Right cardiac atrium (tissue), 5 donors: ENCODE measurements at regions not wholly inside any gene's neighbourhood (a gene's known extent, or its start where the extent isn't known, plus 50 kb on each side); places are given as distances from the start of the nearest gene placed in this dataset.

ENCODE experiments used
- ATAC-seq, 2 donors: fragments of 200-7000 bp; cut with Tn5 transposase; one replicate each; pipeline versions ENCODE4 v1.8.0 to v1.9.1; 2020; ENCODE audit warnings: moderate library complexity in 2 of 2, mild to moderate bottlenecking in 1 of 2
- DNase-seq, 3 donors: peaks; one replicate each; pipeline ENCODE4 v3.0.0-alpha.2; 2020
- H3K27ac ChIP-seq: one replicate; pipeline ENCODE4 v1.5.1; 2013; ENCODE audit warnings: mild to moderate bottlenecking, low read length, control low read depth, moderate library complexity
- H3K27me3 ChIP-seq: one replicate; pipeline ENCODE4 v1.6.1; 2013; ENCODE audit not compliant: control insufficient read depth, insufficient read depth
- H3K4me1 ChIP-seq: one replicate; pipeline ENCODE4 v1.6.1; 2013; ENCODE audit warnings: low read length; ENCODE audit not compliant: control insufficient read depth, insufficient read depth
- H3K4me3 ChIP-seq: one replicate; pipeline ENCODE4 v1.5.1; 2013; ENCODE audit warnings: low read length, control low read depth
- H3K9me3 ChIP-seq: one replicate; pipeline ENCODE4 v1.6.1; 2013; ENCODE audit warnings: low read length; ENCODE audit not compliant: control insufficient read depth
- WGBS: extraction: QIAGEN DNeasy Blood & Tissue Kit; methylation state at CpG from one replicate; pipeline ENCODE4 v1.1.7; 2013; 5-methylcytosine and 5-hydroxymethylcytosine counted together
- intact Hi-C, 4 donors: fragments of 100-400 bp; cut with DNase I; formaldehyde crosslinking; loops; one replicate each; pipeline versions ENCODE4 v1.11.0 to v1.14.0; 2022 to 2023
- donor health status: healthy with polysubstance abuse.
- donor health status: DM: no; HTN: yes; CAD: no.
- donor health status: DM: no; HTN: no; CAD: no.
- donor health status: DM: no; HTN: yes; CAD: no; lungs with severe emphysema.
- donor health status: DM: yes; HTN: yes; CAD: no.

DNA sequence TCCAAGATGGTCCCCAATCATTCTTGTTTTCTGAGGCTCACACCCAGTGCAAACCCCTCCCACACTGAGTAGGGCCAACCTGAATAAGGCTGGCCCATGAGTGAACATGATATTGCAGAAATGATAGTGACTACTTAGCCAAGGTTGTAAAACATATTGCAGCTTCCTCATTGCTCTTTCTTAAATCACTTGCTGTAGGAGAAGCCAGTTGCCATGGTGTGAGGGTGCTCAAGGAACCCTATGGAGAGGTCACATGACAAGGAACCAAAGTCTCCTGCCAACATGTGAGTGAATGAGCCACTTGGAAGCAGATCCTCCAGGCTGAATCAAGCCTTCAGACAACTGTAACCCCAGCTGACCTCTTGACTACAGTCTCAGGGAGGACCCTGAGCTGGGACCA, 191.4 kb downstream of the RGS9 start:
- Histone ChIP-seq H3K27ac (no peak overlapping the region), H3K4me3 (no peak overlapping the region), H3K4me1 (no peaks in the 10 kb centered on the region), H3K27me3 (no peaks in the 10 kb centered on the region), H3K9me3 (no peaks in the 10 kb centered on the region)
- intact Hi-C loops: no loop called here
- no peak for ATAC-seq
- no peak for DNase-seq

DNA sequence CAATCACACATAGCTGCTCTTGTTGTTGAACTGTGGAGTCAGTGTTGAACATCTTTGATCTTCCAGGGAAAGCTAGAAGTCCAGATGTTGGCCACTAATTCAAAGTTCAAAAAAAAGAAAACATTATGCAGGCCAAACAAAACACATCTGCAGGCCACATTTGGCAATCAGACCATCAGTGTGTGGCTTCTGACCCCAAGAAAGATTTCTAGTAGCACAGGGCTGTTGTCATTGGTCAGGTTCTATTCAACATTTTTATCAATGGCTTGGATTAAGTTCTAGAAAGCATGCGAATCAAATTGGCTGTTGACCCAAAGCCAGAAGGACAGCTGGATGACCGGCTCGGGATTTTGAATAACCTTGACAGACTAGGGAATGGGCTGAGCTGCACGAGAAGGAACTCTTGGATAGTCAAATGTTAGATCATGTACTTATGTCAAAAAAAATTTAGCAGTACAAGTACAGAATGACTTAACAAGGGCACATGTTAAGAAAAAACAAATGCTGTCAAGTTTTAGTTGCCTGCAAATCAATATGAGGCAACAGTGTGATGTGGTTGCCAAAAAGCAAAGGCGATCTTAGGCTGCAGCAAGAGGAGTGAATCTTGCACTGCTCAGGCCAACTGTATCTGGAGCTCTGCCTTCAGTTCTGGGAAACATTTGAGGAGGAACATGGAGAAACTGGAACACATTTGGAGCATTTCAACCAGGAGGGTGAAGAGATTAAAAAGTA, 187.6 kb downstream of the RGS9 start:
- no peaks in the 10 kb centered on the region for H3K4me1 ChIP-seq
- intact Hi-C loops: no loop called here
- H3K4me3 ChIP-seq: no peak overlapping the region
- H3K9me3 ChIP-seq: no peaks in the 10 kb centered on the region
- 51% methylated on average over 5 of the region's 5 CpGs for WGBS
- H3K27ac ChIP-seq: no peak overlapping the region
- DNase-seq (peak in 2 of 3 donors; percentile 47 to 66), ATAC-seq (peak; percentile 82 to 94)
- no peaks in the 10 kb centered on the region for H3K27me3 ChIP-seq

DNA sequence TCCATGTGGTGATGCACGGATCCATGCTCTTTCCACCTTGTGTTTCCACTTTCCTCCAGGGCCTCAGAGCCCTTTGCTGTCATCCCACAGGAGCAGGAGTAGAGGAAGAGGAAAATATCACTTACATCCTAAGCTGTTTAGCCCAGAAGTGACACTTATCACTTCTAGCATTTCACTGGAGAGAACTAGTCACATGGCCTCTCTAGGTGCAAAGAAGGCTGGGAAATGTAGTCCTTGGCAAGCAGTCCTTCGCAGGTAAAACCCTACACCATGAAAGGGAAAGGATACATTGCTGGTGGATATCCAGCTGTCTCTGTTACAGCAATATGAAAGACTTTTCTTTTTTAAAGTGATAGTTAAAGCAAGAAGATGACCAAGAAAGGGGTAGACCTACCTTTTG, 185.9 kb downstream of the RGS9 start:
- ATAC-seq (no peak), DNase-seq (no peak)
- H3K4me3 ChIP-seq: no peak overlapping the region
- no peaks in the 10 kb centered on the region for H3K4me1 ChIP-seq
- no peaks in the 10 kb centered on the region for H3K27me3 ChIP-seq
- WGBS: 85% methylated on average over 2 of the region's 2 CpGs
- H3K9me3 ChIP-seq: no peaks in the 10 kb centered on the region
- intact Hi-C loops: no loop called here
- H3K27ac ChIP-seq: no peak overlapping the region

DNA sequence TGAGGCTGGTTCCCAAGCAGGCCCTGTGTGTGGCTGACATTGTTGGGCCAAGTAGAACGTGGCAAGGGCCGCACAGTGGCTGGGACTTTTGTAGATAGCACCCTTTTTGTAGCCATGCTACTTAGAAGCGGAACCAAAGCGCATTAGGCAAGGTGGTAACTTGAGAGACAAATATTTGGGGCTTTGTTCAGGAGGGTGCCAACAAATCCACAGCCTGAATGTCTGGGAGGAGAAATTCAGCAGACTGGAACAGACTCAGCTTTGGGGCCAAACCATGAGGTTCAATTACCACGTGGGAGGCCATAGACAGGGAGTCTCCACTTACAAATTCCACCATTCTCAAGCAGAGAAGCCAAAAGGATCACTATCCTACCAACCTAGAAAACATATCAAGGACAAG, 183.7 kb downstream of the RGS9 start:
- intact Hi-C loops: no loop called here
- Histone ChIP-seq H3K9me3 (no peaks in the 10 kb centered on the region), H3K4me3 (no peak overlapping the region), H3K27me3 (no peaks in the 10 kb centered on the region), H3K4me1 (no peaks in the 10 kb centered on the region), H3K27ac (no peak overlapping the region)
- DNase-seq (no peak), ATAC-seq (no peak)
- WGBS: 88% methylated on average over 5 of the region's 5 CpGs

DNA sequence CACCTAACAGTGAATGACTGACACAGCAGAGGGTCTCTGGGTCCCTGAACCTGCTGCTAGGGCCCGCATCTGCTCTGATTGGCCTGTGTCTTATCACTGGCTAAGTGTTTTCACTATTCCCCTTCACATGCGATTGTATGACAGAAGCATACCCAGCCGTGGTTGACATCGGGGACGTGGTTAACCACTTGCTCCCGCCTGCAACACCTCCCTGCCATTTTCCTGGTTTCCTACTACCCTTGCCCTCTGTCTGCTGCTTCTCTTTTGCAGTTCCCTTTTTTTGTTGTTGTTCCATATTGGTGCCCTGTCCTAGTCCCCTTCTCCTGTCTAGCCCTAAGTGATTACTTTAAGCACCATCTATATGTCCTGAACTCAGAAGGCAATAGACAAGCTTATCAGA, 177.0 kb downstream of the RGS9 start:
- intact Hi-C loops: no loop called here
- Histone ChIP-seq H3K27ac (no peak overlapping the region), H3K9me3 (no peaks in the 10 kb centered on the region), H3K4me3 (no peak overlapping the region), H3K4me1 (no peaks in the 10 kb centered on the region), H3K27me3 (no peaks in the 10 kb centered on the region)
- DNase-seq (no peak), ATAC-seq (no peak)
- WGBS: 43% methylated on average over 6 of the region's 6 CpGs

DNA sequence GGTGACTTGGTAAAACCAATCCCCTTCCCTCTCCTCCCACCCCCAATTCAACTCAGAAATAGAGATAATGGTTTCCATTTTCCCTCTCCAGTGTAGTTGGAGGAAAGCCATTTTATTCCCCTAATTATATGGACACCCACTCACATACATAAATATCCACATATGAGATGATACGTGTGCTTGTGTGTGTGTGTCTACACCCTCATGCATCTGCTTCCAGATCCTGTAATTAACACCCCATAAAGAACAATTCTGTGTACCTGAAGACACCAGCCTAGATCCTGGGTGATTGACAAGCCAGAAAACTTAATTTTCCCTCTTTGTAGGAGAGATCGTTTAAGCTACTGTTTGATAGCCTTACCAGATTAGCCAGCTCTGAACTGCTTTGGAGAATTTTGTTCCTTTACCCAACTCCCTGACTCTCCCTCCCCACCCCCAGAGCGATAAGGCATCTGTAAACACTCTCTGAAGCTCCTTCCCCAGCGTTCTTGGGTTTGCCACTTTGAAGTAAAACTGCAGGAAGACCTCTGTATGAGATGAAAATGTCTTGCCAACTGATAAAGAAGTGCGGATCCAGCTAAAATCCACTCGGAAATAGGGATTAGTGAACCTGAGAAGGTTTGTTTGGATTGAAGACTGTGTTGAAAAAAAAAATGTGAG, 175.7 kb downstream of the RGS9 start:
- intact Hi-C loops: no loop called here
- H3K4me3 ChIP-seq: no peak overlapping the region
- no peaks in the 10 kb centered on the region for H3K9me3 ChIP-seq
- WGBS: 35% methylated on average over 6 of the region's 6 CpGs
- no peaks in the 10 kb centered on the region for H3K27me3 ChIP-seq
- no peak overlapping the region for H3K27ac ChIP-seq
- H3K4me1 ChIP-seq: no peaks in the 10 kb centered on the region
- no peak for DNase-seq
- no peak for ATAC-seq

DNA sequence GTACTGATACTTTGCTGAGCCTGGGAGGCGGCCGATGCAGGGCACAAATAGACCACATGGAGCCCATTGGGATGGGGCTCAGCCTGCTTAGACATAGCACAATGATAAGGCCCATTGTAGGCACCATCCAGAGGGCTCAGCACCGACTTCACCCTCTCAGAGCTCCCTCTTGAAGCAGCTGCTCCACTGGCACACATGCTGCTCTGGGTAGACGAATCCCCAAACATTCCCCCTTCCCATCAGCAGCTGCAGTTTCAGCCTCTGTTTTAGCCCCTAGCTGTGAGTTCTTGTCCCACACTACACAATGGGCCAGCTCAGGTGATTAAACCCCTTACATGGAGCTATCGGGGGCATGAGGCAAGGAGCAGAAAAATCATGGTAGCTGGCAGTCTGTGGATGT, 174.1 kb downstream of the RGS9 start:
- Histone ChIP-seq H3K4me3 (no peak overlapping the region), H3K27ac (no peak overlapping the region), H3K27me3 (no peaks in the 10 kb centered on the region), H3K4me1 (no peaks in the 10 kb centered on the region), H3K9me3 (no peaks in the 10 kb centered on the region)
- DNase-seq: no peak
- no peak for ATAC-seq
- intact Hi-C loops: no loop called here
- whole genome bisulfite sequencing: 87% methylated on average over 5 of the region's 5 CpGs

DNA sequence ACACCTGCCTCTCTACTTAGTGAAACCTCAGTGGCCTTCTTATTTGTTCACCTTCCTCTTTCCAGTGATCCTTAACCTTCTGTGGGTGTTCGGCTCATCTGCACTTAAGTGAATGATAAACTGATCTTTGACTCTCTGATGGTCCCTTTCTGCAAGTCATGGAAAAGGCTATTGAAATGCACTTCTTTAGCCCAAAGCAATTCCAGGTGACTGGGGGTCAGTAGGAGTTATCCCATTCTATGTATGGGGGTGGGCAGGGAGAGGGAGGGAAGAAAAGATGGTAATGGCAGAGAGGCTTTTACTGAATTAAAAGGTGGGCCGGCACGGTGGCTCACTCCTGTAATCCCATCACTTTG, 170.8 kb downstream of the RGS9 start:
- no peak overlapping the region for H3K4me3 ChIP-seq
- no peaks in the 10 kb centered on the region for H3K27me3 ChIP-seq
- H3K9me3 ChIP-seq: no peaks in the 10 kb centered on the region
- DNase-seq (no peak), ATAC-seq (no peak)
- intact Hi-C loops: no loop called here
- H3K27ac ChIP-seq: no peak overlapping the region
- 93% methylated on average over 3 of the region's 3 CpGs for WGBS
- H3K4me1 ChIP-seq: no peaks in the 10 kb centered on the region

DNA sequence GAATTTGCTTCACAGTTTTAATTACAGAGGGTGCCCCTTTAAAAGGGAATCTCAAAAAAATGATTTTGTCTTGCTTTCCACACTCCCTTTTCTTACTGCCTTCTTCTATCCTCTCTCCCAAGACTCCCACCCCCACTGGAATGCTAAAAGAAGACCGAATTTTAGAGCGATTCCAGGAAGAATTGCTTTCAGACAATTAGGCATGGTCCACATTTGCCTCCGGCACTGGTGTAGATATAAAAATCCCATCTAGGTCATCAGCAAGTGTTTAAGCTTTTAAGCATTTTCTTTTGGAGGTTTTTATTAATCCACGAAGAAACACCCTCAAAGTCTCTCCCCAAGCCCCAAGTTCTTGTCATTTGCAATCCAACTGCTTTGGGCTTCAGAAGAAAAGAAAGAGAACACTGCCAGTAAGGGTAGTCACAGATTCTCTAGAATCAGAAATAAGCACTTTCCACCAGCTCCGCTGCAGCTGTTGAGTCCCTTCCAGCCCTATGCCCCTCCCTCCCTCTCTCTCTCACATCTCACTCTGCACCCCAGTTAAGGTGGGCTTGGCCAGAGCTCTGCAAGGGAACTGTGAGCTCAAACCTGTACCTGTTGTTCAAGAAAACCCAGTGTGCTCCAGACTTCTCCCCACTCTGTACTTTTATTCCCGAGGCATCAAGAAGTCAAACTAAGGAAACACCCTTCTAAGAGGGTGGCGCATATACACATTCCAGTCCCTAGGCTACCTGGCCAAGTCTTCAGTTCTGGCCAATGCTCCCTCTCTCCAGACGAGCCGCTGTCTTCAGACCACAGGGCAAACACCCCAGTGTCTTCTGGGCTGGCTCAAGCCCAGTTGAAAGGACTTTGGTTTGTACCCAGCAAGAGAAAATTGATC, 170.2 kb downstream of the RGS9 start:
- DNase-seq (no peak), ATAC-seq (no peak)
- no peaks in the 10 kb centered on the region for H3K9me3 ChIP-seq
- H3K27ac ChIP-seq: no peak overlapping the region
- H3K27me3 ChIP-seq: no peaks in the 10 kb centered on the region
- no peak overlapping the region for H3K4me3 ChIP-seq
- 66% methylated on average over 9 of the region's 9 CpGs for WGBS
- intact Hi-C loops: no loop called here
- H3K4me1 ChIP-seq: no peaks in the 10 kb centered on the region

DNA sequence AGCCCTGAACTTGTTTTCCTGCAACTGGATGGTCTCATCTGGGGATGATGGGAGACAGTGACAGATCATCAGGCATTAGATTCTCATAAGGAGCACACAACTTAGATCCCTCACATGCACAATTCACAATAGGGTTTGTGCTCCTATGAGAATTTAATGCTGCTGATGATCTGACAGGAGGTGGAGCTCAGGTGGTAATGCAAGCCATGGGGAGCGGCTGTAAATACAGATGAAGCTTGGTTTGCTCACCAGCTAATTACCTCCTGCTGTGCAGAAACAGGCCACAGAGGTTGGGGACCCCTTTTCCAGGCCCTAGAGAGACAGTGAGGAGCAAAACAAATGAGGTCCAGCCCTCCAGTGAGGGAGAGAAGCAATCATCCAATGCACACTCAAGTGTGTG, 168.6 kb downstream of the RGS9 start:
- intact Hi-C loops: no loop called here
- Histone ChIP-seq H3K4me1 (no peaks in the 10 kb centered on the region), H3K4me3 (no peak overlapping the region), H3K27ac (no peak overlapping the region), H3K9me3 (no peaks in the 10 kb centered on the region), H3K27me3 (no peaks in the 10 kb centered on the region)
- 98% methylated on average over 1 of the region's 1 CpG for WGBS
- DNase-seq (no peak), ATAC-seq (no peak)

DNA sequence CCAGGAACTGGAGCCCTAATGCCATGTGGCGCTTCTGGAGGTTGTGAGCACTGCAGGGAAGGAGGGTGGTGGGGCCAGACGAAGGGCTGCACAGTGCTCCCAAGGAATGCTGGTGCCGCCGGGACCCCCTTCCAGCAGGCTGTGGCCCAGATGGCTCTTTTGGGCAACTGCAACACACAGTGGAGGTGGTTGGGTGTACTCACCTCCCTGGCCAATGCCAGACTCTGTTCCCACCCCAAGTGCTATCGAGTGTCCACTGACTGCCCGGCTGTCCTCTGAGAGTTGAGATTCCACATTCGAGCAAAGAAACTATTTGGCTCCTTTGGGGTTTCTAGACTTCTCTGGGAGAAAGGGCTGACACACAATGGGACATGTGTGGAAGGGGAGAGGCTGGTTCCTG, 167.9 kb downstream of the RGS9 start:
- Histone ChIP-seq H3K4me1 (no peaks in the 10 kb centered on the region), H3K4me3 (no peak overlapping the region), H3K27me3 (no peaks in the 10 kb centered on the region), H3K9me3 (no peaks in the 10 kb centered on the region), H3K27ac (no peak overlapping the region)
- DNase-seq: no peak
- WGBS: 90% methylated on average over 7 of the region's 7 CpGs
- intact Hi-C loops: no loop called here
- ATAC-seq: no peak
